ENCODE measurements at regions not wholly inside any gene's neighbourhood (a gene's known extent, or its start where the extent isn't known, plus 50 kb on each side); places are given as distances from the start of the nearest gene placed in this dataset.

DNA sequence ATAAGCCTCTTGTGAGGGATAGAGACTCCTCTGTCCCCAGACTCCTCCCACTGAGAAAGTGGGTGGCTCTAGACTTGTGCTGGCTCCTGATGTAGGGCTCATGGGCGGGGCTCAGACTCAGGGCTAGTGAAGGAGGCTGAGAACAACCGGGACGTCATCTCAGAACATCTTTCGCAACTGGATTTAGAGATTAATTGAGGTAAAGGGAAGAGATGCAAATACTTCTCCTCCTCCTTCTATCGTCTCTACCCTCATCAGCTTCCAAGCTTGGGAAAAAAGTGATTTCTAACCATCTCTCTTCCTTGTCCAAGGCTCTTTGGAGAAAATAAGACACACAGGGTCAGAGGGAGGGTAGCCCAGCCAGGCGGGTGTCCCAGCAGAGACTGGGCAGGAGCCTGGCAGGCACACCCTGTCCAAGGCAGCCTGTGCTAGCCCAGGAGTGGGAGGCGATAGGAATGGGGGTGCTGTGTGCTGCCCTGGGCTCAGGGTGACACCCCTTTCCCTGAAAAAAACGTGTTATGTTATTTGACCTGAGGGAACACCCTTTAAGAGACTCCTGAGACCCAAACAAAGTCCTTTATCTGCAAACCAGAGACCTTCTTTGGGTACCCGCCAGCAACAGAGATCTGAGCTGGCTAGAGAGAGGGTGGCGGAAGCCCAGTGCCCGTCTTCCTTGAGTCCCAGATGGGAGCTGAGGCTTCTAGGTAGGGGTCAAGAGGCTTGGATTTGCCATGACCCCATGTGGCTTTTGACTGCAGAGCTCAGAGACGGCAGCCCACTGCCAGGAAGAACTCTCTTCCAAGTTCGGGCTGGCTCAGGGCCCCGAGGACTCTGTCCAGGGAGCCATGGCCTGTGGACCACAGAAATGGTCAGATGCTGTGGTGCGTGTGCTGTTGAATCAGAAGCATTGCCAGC lies 160.9 kb downstream of the ADAMTS15 start:
- Histone ChIP-seq H3K9ac (ENCODE audit: low read depth in 1 of 2, low read length in 2 of 2) (no peak overlapping the region), H3K36me3 (ENCODE audit: control insufficient read depth in 4 of 4, insufficient read depth in 3 of 4, low read depth in 1 of 4, low read length in 3 of 4) (no peaks in the 10 kb centered on the region), H3K4me1 (ENCODE audit: control insufficient read depth in 4 of 4, insufficient read depth in 4 of 4, low read length in 3 of 4) (no peaks in the 10 kb centered on the region), H3K27ac (ENCODE audit: low read depth in 1 of 2, low read length in 2 of 2) (peak overlapping the region in 1 of 2 donors; percentile 38), H3K9me3 (ENCODE audit: control insufficient read depth in 4 of 4, low read length in 3 of 4) (no peaks in the 10 kb centered on the region), H3K4me3 (ENCODE audit: low read depth in 1 of 3, low read length in 3 of 3) (no peak overlapping the region), H3K27me3 (ENCODE audit: control insufficient read depth in 4 of 4, insufficient read depth in 4 of 4, low read length in 3 of 4) (peaks cover 0 to 10% (median 0%) of the 10 kb centered on the region in 4 donors)
- WGBS, result 66% methylated on average over 15 of the region's 15 CpGs
- no peak for TF ChIP-seq HNF4A (conservative IDR thresholded peaks at IDR 0.05)
- peak; percentile 42 for TF ChIP-seq NR2F2 (IDR thresholded peaks at IDR 0.05)
- TF ChIP-seq JUND (IDR thresholded peaks at IDR 0.05), result no peak
- TF ChIP-seq FOXA2 (IDR thresholded peaks at IDR 0.05), result no peak
- no peak for TF ChIP-seq RAD21 (IDR thresholded peaks at IDR 0.05)
- TF ChIP-seq, protein P1, sequence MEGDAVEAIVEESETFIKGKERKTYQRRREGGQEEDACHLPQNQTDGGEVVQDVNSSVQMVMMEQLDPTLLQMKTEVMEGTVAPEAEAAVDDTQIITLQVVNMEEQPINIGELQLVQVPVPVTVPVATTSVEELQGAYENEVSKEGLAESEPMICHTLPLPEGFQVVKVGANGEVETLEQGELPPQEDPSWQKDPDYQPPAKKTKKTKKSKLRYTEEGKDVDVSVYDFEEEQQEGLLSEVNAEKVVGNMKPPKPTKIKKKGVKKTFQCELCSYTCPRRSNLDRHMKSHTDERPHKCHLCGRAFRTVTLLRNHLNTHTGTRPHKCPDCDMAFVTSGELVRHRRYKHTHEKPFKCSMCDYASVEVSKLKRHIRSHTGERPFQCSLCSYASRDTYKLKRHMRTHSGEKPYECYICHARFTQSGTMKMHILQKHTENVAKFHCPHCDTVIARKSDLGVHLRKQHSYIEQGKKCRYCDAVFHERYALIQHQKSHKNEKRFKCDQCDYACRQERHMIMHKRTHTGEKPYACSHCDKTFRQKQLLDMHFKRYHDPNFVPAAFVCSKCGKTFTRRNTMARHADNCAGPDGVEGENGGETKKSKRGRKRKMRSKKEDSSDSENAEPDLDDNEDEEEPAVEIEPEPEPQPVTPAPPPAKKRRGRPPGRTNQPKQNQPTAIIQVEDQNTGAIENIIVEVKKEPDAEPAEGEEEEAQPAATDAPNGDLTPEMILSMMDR (IDR thresholded peaks at IDR 0.05; ENCODE audit: low read depth, low read length, missing input control), result no peak
- DNase-seq (ENCODE audit: low spot score), result no peak

- no peak overlapping the region for H3K9ac ChIP-seq (ENCODE audit: low read depth in 1 of 2, low read length in 2 of 2)
- no peaks in the 10 kb centered on the region for H3K36me3 ChIP-seq (ENCODE audit: control insufficient read depth in 4 of 4, insufficient read depth in 3 of 4, low read depth in 1 of 4, low read length in 3 of 4)
- DNase-seq (ENCODE audit: low spot score), result no peak
- no peaks in the 10 kb centered on the region for H3K9me3 ChIP-seq (ENCODE audit: control insufficient read depth in 4 of 4, low read length in 3 of 4)
- H3K4me3 ChIP-seq (ENCODE audit: low read depth in 1 of 3, low read length in 3 of 3), result no peak overlapping the region
- TF ChIP-seq, protein P2, sequence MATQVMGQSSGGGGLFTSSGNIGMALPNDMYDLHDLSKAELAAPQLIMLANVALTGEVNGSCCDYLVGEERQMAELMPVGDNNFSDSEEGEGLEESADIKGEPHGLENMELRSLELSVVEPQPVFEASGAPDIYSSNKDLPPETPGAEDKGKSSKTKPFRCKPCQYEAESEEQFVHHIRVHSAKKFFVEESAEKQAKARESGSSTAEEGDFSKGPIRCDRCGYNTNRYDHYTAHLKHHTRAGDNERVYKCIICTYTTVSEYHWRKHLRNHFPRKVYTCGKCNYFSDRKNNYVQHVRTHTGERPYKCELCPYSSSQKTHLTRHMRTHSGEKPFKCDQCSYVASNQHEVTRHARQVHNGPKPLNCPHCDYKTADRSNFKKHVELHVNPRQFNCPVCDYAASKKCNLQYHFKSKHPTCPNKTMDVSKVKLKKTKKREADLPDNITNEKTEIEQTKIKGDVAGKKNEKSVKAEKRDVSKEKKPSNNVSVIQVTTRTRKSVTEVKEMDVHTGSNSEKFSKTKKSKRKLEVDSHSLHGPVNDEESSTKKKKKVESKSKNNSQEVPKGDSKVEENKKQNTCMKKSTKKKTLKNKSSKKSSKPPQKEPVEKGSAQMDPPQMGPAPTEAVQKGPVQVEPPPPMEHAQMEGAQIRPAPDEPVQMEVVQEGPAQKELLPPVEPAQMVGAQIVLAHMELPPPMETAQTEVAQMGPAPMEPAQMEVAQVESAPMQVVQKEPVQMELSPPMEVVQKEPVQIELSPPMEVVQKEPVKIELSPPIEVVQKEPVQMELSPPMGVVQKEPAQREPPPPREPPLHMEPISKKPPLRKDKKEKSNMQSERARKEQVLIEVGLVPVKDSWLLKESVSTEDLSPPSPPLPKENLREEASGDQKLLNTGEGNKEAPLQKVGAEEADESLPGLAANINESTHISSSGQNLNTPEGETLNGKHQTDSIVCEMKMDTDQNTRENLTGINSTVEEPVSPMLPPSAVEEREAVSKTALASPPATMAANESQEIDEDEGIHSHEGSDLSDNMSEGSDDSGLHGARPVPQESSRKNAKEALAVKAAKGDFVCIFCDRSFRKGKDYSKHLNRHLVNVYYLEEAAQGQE (IDR thresholded peaks at IDR 0.05), result no peak
- TF ChIP-seq ATF3 (IDR thresholded peaks at IDR 0.05), result no peak
- TF ChIP-seq RAD21 (IDR thresholded peaks at IDR 0.05), result no peak
- no peak for TF ChIP-seq YY1 (IDR thresholded peaks at IDR 0.05)
- TF ChIP-seq TAF1 (conservative IDR thresholded peaks at IDR 0.05), result no peak
- no peak for TF ChIP-seq RXRA (IDR thresholded peaks at IDR 0.05)
- TF ChIP-seq JUND (IDR thresholded peaks at IDR 0.05), result no peak
- peaks cover 0 to 10% (median 0%) of the 10 kb centered on the region in 4 donors for H3K27me3 ChIP-seq (ENCODE audit: control insufficient read depth in 4 of 4, insufficient read depth in 4 of 4, low read length in 3 of 4)
- H3K4me1 ChIP-seq (ENCODE audit: control insufficient read depth in 4 of 4, insufficient read depth in 4 of 4, low read length in 3 of 4), result no peaks in the 10 kb centered on the region
- no peak overlapping the region for H3K27ac ChIP-seq (ENCODE audit: low read depth in 1 of 2, low read length in 2 of 2)
- WGBS, result 64% methylated on average over 5 of the region's 5 CpGs
Measured at GRCh38 chr11:130611791-130612251, 163.4 kb downstream of the ADAMTS15 start.
